ENCODE measurements at regions not wholly inside any gene's neighbourhood (a gene's known extent, or its start where the extent isn't known, plus 50 kb on each side); places are given as distances from the start of the nearest gene placed in this dataset.

GRCh38 chr18:44265437-44265836 lies 415.3 kb upstream of the SETBP1 start:
- intact Hi-C loops (cut with micrococcal nuclease), result no loop called here
- Mint-ChIP-seq H3K4me1 (ENCODE audit: low read depth) (no peaks in the 10 kb centered on the region), H3K27me3 (ENCODE audit: low read depth) (no peaks in the 10 kb centered on the region), H3K27ac (no peak overlapping the region), H3K9me3 (peaks cover 39% of the 10 kb centered on the region), H3K4me3 (ENCODE audit: low read depth) (no peak overlapping the region), H3K36me3 (ENCODE audit: low read depth) (no peaks in the 10 kb centered on the region)
- no peak for DNase-seq (ENCODE audit: low spot score)

- no peaks in the 10 kb centered on the region for H3K4me1 Mint-ChIP-seq (ENCODE audit: low read depth)
Measured at GRCh38 chr18:44273298-44273697, 407.4 kb upstream of the SETBP1 start.

GRCh38 chr18:44280479-44280878 lies 400.2 kb upstream of the SETBP1 start:
- no peaks in the 10 kb centered on the region for H3K4me1 Mint-ChIP-seq (ENCODE audit: low read depth)
- no peak overlapping the region for H3K4me3 Mint-ChIP-seq (ENCODE audit: low read depth)
- H3K9me3 Mint-ChIP-seq, result peaks cover 4% of the 10 kb centered on the region
- no peaks in the 10 kb centered on the region for H3K36me3 Mint-ChIP-seq (ENCODE audit: low read depth)
- H3K27ac Mint-ChIP-seq, result no peak overlapping the region
- no peak for DNase-seq (ENCODE audit: low spot score)
- intact Hi-C loops (cut with micrococcal nuclease), result no loop called here
- H3K27me3 Mint-ChIP-seq (ENCODE audit: low read depth), result no peaks in the 10 kb centered on the region

More at GRCh38 chr18:44273298-44273697, 407.4 kb upstream of the SETBP1 start:
- intact Hi-C loops (cut with micrococcal nuclease), result no loop called here
- DNase-seq (ENCODE audit: low spot score), result no peak
- H3K27me3 Mint-ChIP-seq (ENCODE audit: low read depth), result no peaks in the 10 kb centered on the region
- H3K36me3 Mint-ChIP-seq (ENCODE audit: low read depth), result no peaks in the 10 kb centered on the region
- no peak overlapping the region for H3K27ac Mint-ChIP-seq
- H3K4me3 Mint-ChIP-seq (ENCODE audit: low read depth), result no peak overlapping the region
- no peaks in the 10 kb centered on the region for H3K9me3 Mint-ChIP-seq

GRCh38 chr18:44286049-44286448 lies 394.6 kb upstream of the SETBP1 start:
- peaks cover 4% of the 10 kb centered on the region for H3K9me3 Mint-ChIP-seq
- no peak overlapping the region for H3K27ac Mint-ChIP-seq
- intact Hi-C loops (cut with micrococcal nuclease), result no loop called here
- no peaks in the 10 kb centered on the region for H3K4me1 Mint-ChIP-seq (ENCODE audit: low read depth)
- H3K27me3 Mint-ChIP-seq (ENCODE audit: low read depth), result no peaks in the 10 kb centered on the region
- DNase-seq (ENCODE audit: low spot score), result no peak
- no peak overlapping the region for H3K4me3 Mint-ChIP-seq (ENCODE audit: low read depth)
- no peaks in the 10 kb centered on the region for H3K36me3 Mint-ChIP-seq (ENCODE audit: low read depth)

GRCh38 chr18:44290366-44290977 lies 390.2 kb upstream of the SETBP1 start:
- H3K4me3 Mint-ChIP-seq (ENCODE audit: low read depth), result no peak overlapping the region
- H3K27ac Mint-ChIP-seq, result no peak overlapping the region
- H3K9me3 Mint-ChIP-seq, result peaks cover 3% of the 10 kb centered on the region
- H3K36me3 Mint-ChIP-seq (ENCODE audit: low read depth), result no peaks in the 10 kb centered on the region
- H3K27me3 Mint-ChIP-seq (ENCODE audit: low read depth), result no peaks in the 10 kb centered on the region
- H3K4me1 Mint-ChIP-seq (ENCODE audit: low read depth), result no peaks in the 10 kb centered on the region
- DNase-seq (ENCODE audit: low spot score), result no peak
- intact Hi-C loops (cut with micrococcal nuclease), result no loop called here

GRCh38 chr18:44298566-44298965 lies 382.1 kb upstream of the SETBP1 start:
- intact Hi-C loops (cut with micrococcal nuclease), result no loop called here
- no peaks in the 10 kb centered on the region for H3K36me3 Mint-ChIP-seq (ENCODE audit: low read depth)

GRCh38 chr18:44309185-44309584 lies 371.5 kb upstream of the SETBP1 start:
- no peaks in the 10 kb centered on the region for H3K36me3 Mint-ChIP-seq (ENCODE audit: low read depth)
- no peaks in the 10 kb centered on the region for H3K27me3 Mint-ChIP-seq (ENCODE audit: low read depth)

More at GRCh38 chr18:44298566-44298965, 382.1 kb upstream of the SETBP1 start:
- Mint-ChIP-seq H3K9me3 (peaks cover 7% of the 10 kb centered on the region), H3K27me3 (ENCODE audit: low read depth) (no peaks in the 10 kb centered on the region), H3K4me1 (ENCODE audit: low read depth) (no peaks in the 10 kb centered on the region), H3K27ac (no peak overlapping the region), H3K4me3 (ENCODE audit: low read depth) (no peak overlapping the region)
- no peak for DNase-seq (ENCODE audit: low spot score)

GRCh38 chr18:44320619-44321460 lies 359.8 kb upstream of the SETBP1 start:
- Mint-ChIP-seq H3K36me3 (ENCODE audit: low read depth) (no peaks in the 10 kb centered on the region), H3K27me3 (ENCODE audit: low read depth) (no peaks in the 10 kb centered on the region), H3K4me3 (ENCODE audit: low read depth) (no peak overlapping the region), H3K27ac (no peak overlapping the region), H3K9me3 (no peaks in the 10 kb centered on the region), H3K4me1 (ENCODE audit: low read depth) (no peaks in the 10 kb centered on the region)
- no peak for DNase-seq (ENCODE audit: low spot score)
- intact Hi-C loops (cut with micrococcal nuclease), result no loop called here

More at GRCh38 chr18:44309185-44309584, 371.5 kb upstream of the SETBP1 start:
- H3K4me3 Mint-ChIP-seq (ENCODE audit: low read depth), result no peak overlapping the region
- H3K4me1 Mint-ChIP-seq (ENCODE audit: low read depth), result no peaks in the 10 kb centered on the region
- H3K9me3 Mint-ChIP-seq, result peaks cover 13% of the 10 kb centered on the region
- DNase-seq (ENCODE audit: low spot score), result no peak
- intact Hi-C loops (cut with micrococcal nuclease), result no loop called here
- no peak overlapping the region for H3K27ac Mint-ChIP-seq

- no peak overlapping the region for H3K4me3 Mint-ChIP-seq (ENCODE audit: low read depth)
- no peaks in the 10 kb centered on the region for H3K9me3 Mint-ChIP-seq
- no peaks in the 10 kb centered on the region for H3K4me1 Mint-ChIP-seq (ENCODE audit: low read depth)
- DNase-seq (ENCODE audit: low spot score), result no peak
- intact Hi-C loops (cut with micrococcal nuclease), result no loop called here
- no peak overlapping the region for H3K27ac Mint-ChIP-seq
- no peaks in the 10 kb centered on the region for H3K27me3 Mint-ChIP-seq (ENCODE audit: low read depth)
- no peaks in the 10 kb centered on the region for H3K36me3 Mint-ChIP-seq (ENCODE audit: low read depth)
Measured at GRCh38 chr18:44321868-44322590, 358.7 kb upstream of the SETBP1 start.

GRCh38 chr18:44323125-44323524 lies 357.6 kb upstream of the SETBP1 start:
- no peak for DNase-seq (ENCODE audit: low spot score)
- no peak overlapping the region for H3K27ac Mint-ChIP-seq
- no peak overlapping the region for H3K4me3 Mint-ChIP-seq (ENCODE audit: low read depth)
- no peaks in the 10 kb centered on the region for H3K9me3 Mint-ChIP-seq
- no peaks in the 10 kb centered on the region for H3K27me3 Mint-ChIP-seq (ENCODE audit: low read depth)
- no peaks in the 10 kb centered on the region for H3K4me1 Mint-ChIP-seq (ENCODE audit: low read depth)
- intact Hi-C loops (cut with micrococcal nuclease), result no loop called here
- no peaks in the 10 kb centered on the region for H3K36me3 Mint-ChIP-seq (ENCODE audit: low read depth)

- H3K9me3 Mint-ChIP-seq, result peaks cover 3% of the 10 kb centered on the region
- H3K4me1 Mint-ChIP-seq (ENCODE audit: low read depth), result no peaks in the 10 kb centered on the region
- H3K36me3 Mint-ChIP-seq (ENCODE audit: low read depth), result no peaks in the 10 kb centered on the region
- intact Hi-C loops (cut with micrococcal nuclease), result no loop called here
- no peak overlapping the region for H3K27ac Mint-ChIP-seq
- no peak overlapping the region for H3K4me3 Mint-ChIP-seq (ENCODE audit: low read depth)
- no peaks in the 10 kb centered on the region for H3K27me3 Mint-ChIP-seq (ENCODE audit: low read depth)
- DNase-seq (ENCODE audit: low spot score), result no peak
Measured at GRCh38 chr18:44324361-44324760, 356.3 kb upstream of the SETBP1 start.

GRCh38 chr18:44325903-44326635 lies 354.6 kb upstream of the SETBP1 start:
- DNase-seq (ENCODE audit: low spot score), result no peak
- no peak overlapping the region for H3K4me3 Mint-ChIP-seq (ENCODE audit: low read depth)
- peaks cover 6% of the 10 kb centered on the region for H3K9me3 Mint-ChIP-seq
- H3K27ac Mint-ChIP-seq, result no peak overlapping the region
- H3K36me3 Mint-ChIP-seq (ENCODE audit: low read depth), result no peaks in the 10 kb centered on the region
- intact Hi-C loops (cut with micrococcal nuclease), result no loop called here
- H3K4me1 Mint-ChIP-seq (ENCODE audit: low read depth), result no peaks in the 10 kb centered on the region
- no peaks in the 10 kb centered on the region for H3K27me3 Mint-ChIP-seq (ENCODE audit: low read depth)
